A549 (cell line): ENCODE measurements at regions not wholly inside any gene's neighbourhood (a gene's known extent, or its start where the extent isn't known, plus 50 kb on each side); places are given as distances from the start of the nearest gene placed in this dataset.

Source experiments
- ATAC-seq, 2 experiments: fragments of 200-7000 bp in 1 of 2; fragments of >200 bp in 1 of 2; cut with Nextera tagmentation in 1 of 2; cut with Tn5 transposase in 1 of 2; 3 replicates each; pipeline versions ENCODE4 v1.8.0 to v1.9.1; 2018 to 2020; ENCODE audit warnings: mild to moderate bottlenecking in 1 of 2, moderate library complexity in 1 of 2
- CTCF ChIA-PET: fragments of 300-600 bp; sonication (Branson Sonifier 250); formaldehyde crosslinking; extraction: SDS; loops from one replicate; lab custom pipeline; 2021; ENCODE audit warnings: antibody characterized with exemption, inconsistent platforms; lab: Yijun Ruan, JAX
- POLR2A ChIA-PET: fragments of 350-600 bp; formaldehyde crosslinking; extraction: SDS; loops from one replicate; lab custom pipeline; 2021; ENCODE audit warnings: antibody characterized with exemption, inconsistent platforms; lab: Yijun Ruan, JAX
- DNase-seq, 2 experiments: peaks; one replicate each; pipeline versions ENCODE4 v3.0.0 to v3.0.0-alpha.2; 2011 to 2016; ENCODE audit warnings: low read depth in 1 of 2, low spot score in 1 of 2
- FAIRE-seq: peaks from 2 replicates; lab custom pipeline; 2011; peaks lifted over from hg19 to GRCh38; lab: Jason Lieb, UNC
- H3K27ac ChIP-seq, 2 experiments: fragments of >200 bp; sonication (Bioruptor Twin); formaldehyde crosslinking; 3 replicates each; pipeline ENCODE4 v1.5.1; 2016 to 2017
- H3K4me1 ChIP-seq: fragments of >200 bp; sonication (Bioruptor Twin); formaldehyde crosslinking; 3 replicates; pipeline ENCODE4 v1.6.1; 2016
- H3K4me2 ChIP-seq: fragments of >200 bp; sonication (Bioruptor Twin); formaldehyde crosslinking; 3 replicates; pipeline ENCODE4 v1.6.1; 2016
- H3K4me3 ChIP-seq: fragments of >200 bp; sonication (Bioruptor Twin); formaldehyde crosslinking; 3 replicates; pipeline ENCODE4 v1.5.1; 2016
- H3K9me3 ChIP-seq: fragments of >200 bp; sonication (Bioruptor Twin); formaldehyde crosslinking; 3 replicates; pipeline ENCODE4 v1.6.1; 2016
- BHLHE40 ChIP-seq: IDR thresholded peaks from 2 replicates; pipeline ENCODE4 v1.6.1; 2012; ENCODE audit warnings: low read depth, low read length, inconsistent platforms
- CEBPB ChIP-seq, 2 experiments: fragments of >200 bp in 1 of 2; sonication (Bioruptor Twin) in 1 of 2; formaldehyde crosslinking in 1 of 2; IDR thresholded peaks; 2 replicates each; pipeline ENCODE4 v1.6.1; 2012 to 2016
- FOSL2 ChIP-seq, 2 experiments: fragments of 450-650 bp in 1 of 2; fragments of >200 bp in 1 of 2; sonication (Bioruptor Twin) in 1 of 2; formaldehyde crosslinking; IDR thresholded peaks; 2 replicates each; pipeline versions ENCODE4 v1.5.0 to v1.6.1; 2016 to 2020; ENCODE audit warnings: mild to moderate bottlenecking in 1 of 2, moderate library complexity in 1 of 2
- FOXS1 ChIP-seq: fragments of 250-450 bp; sonication (Bioruptor Pico); IDR thresholded peaks from 2 replicates; pipeline ENCODE4 v1.5.0; 2020; ENCODE audit warnings: mild to moderate bottlenecking, moderate library complexity
- GATA3 ChIP-seq: IDR thresholded peaks from 2 replicates; pipeline ENCODE4 v1.6.1; 2012; ENCODE audit warnings: borderline replicate concordance
- HOXB13 ChIP-seq: fragments of 250-450 bp; sonication (Bioruptor Pico); IDR thresholded peaks from 2 replicates; pipeline ENCODE4 v1.5.0; 2020; ENCODE audit warnings: low read depth, mild to moderate bottlenecking, moderate library complexity
- JUNB ChIP-seq: fragments of >200 bp; sonication (Bioruptor Twin); formaldehyde crosslinking; IDR thresholded peaks from 2 replicates; pipeline ENCODE4 v1.6.1; 2016
- KDM1A ChIP-seq: fragments of 200-600 bp; sonication (generic); IDR thresholded peaks from 2 replicates; pipeline ENCODE4 v1.6.1; 2016; ENCODE audit warnings: low read depth, mild to moderate bottlenecking
- KDM5A ChIP-seq: fragments of 200-600 bp; sonication (generic); IDR thresholded peaks from 2 replicates; pipeline ENCODE4 v1.6.1; 2016; ENCODE audit warnings: antibody characterized with exemption, mild to moderate bottlenecking
- NPAS2 ChIP-seq: fragments of 250-450 bp; sonication (Bioruptor Pico); IDR thresholded peaks from 2 replicates; pipeline ENCODE4 v1.8.0; 2022; ENCODE audit warnings: mild to moderate bottlenecking, moderate library complexity, borderline replicate concordance
- PHF8 ChIP-seq: fragments of 200-600 bp; sonication (generic); IDR thresholded peaks from 2 replicates; pipeline ENCODE4 v1.6.1; 2016; ENCODE audit warnings: low read depth, mild to moderate bottlenecking, antibody characterized with exemption, moderate library complexity, borderline replicate concordance
- POLR2A ChIP-seq: IDR thresholded peaks from 2 replicates; pipeline ENCODE4 v1.6.1; 2012; ENCODE audit warnings: mild to moderate bottlenecking, low read length
- POLR2AphosphoS2 ChIP-seq: conservative IDR thresholded peaks from 2 replicates; pipeline ENCODE4 v1.6.1; 2012; ENCODE audit warnings: low read length, improper control_type of control experiment, inconsistent platforms
- RAD21 ChIP-seq, 2 experiments: fragments of >200 bp in 1 of 2; sonication (Bioruptor Twin) in 1 of 2; formaldehyde crosslinking in 1 of 2; IDR thresholded peaks in 1 of 2; conservative IDR thresholded peaks in 1 of 2; 2 replicates in 1 of 2; 3 replicates in 1 of 2; pipeline ENCODE4 v1.6.1; 2012 to 2018; ENCODE audit warnings: inconsistent platforms in 1 of 2
- RCOR1 ChIP-seq: fragments of 150-350 bp; IDR thresholded peaks from 2 replicates; pipeline ENCODE4 v1.6.1; 2014; ENCODE audit warnings: antibody characterized with exemption, low read length, low read depth
- REST ChIP-seq: fragments of 200-600 bp; sonication (generic); IDR thresholded peaks from 2 replicates; pipeline ENCODE4 v1.6.1; 2016; ENCODE audit warnings: antibody characterized with exemption, mild to moderate bottlenecking, moderate library complexity
- RFX5 ChIP-seq: fragments of 450-650 bp; IDR thresholded peaks from 2 replicates; pipeline ENCODE4 v1.7.1; 2014; ENCODE audit warnings: antibody characterized with exemption, mild to moderate bottlenecking, moderate library complexity
- TFCP2L1 ChIP-seq: fragments of 250-450 bp; sonication (Bioruptor Pico); IDR thresholded peaks from 2 replicates; pipeline ENCODE4 v1.5.0; 2021; ENCODE audit warnings: mild to moderate bottlenecking
- ZFP36 ChIP-seq: fragments of 450-650 bp; IDR thresholded peaks from 2 replicates; pipeline ENCODE4 v1.6.1; 2014; ENCODE audit warnings: borderline replicate concordance; ENCODE audit not compliant: partially characterized antibody
- ZNF302 ChIP-seq: fragments of 250-450 bp; sonication (Bioruptor Pico); IDR thresholded peaks from 2 replicates; pipeline ENCODE4 v1.9.0; 2021; ENCODE audit warnings: inconsistent platforms, mild to moderate bottlenecking, moderate library complexity
- WGBS: methylation state at CpG from one replicate; pipeline ENCODE4 v1.1.6; 2017; ENCODE audit errors: missing lambda C conversion rate; 5-methylcytosine and 5-hydroxymethylcytosine counted together
- TF ChIP-seq, protein P1 (sequence below): fragments of 150-350 bp; IDR thresholded peaks from 2 replicates; pipeline ENCODE4 v1.6.1; 2014; ENCODE audit warnings: low read depth, mild to moderate bottlenecking, low read length
- TF ChIP-seq, protein P2 (sequence below): IDR thresholded peaks from 2 replicates; pipeline ENCODE4 v1.6.1; 2012

- no peaks in the 10 kb centered on the region for H3K4me1 ChIP-seq
- CTCF ChIA-PET = interaction anchor here (1.0 kb wide), 1 partner anchor 34 kb away, joined by 3 read pairs; no protein-coding TSS in a partner anchor
- FAIRE-seq = no peak
- no peak for TF ChIP-seq TFCP2L1 (CRISPR knock-in tag)
- TF ChIP-seq, protein P1, sequence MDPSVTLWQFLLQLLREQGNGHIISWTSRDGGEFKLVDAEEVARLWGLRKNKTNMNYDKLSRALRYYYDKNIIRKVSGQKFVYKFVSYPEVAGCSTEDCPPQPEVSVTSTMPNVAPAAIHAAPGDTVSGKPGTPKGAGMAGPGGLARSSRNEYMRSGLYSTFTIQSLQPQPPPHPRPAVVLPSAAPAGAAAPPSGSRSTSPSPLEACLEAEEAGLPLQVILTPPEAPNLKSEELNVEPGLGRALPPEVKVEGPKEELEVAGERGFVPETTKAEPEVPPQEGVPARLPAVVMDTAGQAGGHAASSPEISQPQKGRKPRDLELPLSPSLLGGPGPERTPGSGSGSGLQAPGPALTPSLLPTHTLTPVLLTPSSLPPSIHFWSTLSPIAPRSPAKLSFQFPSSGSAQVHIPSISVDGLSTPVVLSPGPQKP = no peak
- no peak for TF ChIP-seq FOSL2 (IDR thresholded peaks at IDR 0.05)
- no peak for TF ChIP-seq FOSL2 (CRISPR knock-in tag; IDR thresholded peaks at IDR 0.05)
- no peak for TF ChIP-seq RCOR1
- TF ChIP-seq KDM5A = no peak
- no peak for TF ChIP-seq RFX5
- TF ChIP-seq, protein P2, sequence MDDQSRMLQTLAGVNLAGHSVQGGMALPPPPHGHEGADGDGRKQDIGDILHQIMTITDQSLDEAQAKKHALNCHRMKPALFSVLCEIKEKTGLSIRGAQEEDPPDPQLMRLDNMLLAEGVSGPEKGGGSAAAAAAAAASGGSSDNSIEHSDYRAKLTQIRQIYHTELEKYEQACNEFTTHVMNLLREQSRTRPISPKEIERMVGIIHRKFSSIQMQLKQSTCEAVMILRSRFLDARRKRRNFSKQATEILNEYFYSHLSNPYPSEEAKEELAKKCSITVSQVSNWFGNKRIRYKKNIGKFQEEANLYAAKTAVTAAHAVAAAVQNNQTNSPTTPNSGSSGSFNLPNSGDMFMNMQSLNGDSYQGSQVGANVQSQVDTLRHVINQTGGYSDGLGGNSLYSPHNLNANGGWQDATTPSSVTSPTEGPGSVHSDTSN = no peak
- no peak for TF ChIP-seq FOXS1
- no peak for TF ChIP-seq CEBPB (IDR thresholded peaks at IDR 0.05)
- no peak for TF ChIP-seq JUNB
- no peak for TF ChIP-seq HOXB13 (CRISPR knock-in tag)
- TF ChIP-seq BHLHE40 = no peak
- no peak overlapping the region for H3K27ac ChIP-seq
- 37% methylated on average over 10 of the region's 10 CpGs for WGBS
- no peaks in the 10 kb centered on the region for H3K9me3 ChIP-seq
- H3K4me2 ChIP-seq = no peak overlapping the region
- H3K4me3 ChIP-seq = no peak overlapping the region
- POLR2A ChIA-PET = no interaction called here
- DNase-seq = no peak
- ATAC-seq = no peak
Measured at GRCh38 chr1:5480906-5481305, 511.3 kb downstream of the NPHP4 start.

DNA sequence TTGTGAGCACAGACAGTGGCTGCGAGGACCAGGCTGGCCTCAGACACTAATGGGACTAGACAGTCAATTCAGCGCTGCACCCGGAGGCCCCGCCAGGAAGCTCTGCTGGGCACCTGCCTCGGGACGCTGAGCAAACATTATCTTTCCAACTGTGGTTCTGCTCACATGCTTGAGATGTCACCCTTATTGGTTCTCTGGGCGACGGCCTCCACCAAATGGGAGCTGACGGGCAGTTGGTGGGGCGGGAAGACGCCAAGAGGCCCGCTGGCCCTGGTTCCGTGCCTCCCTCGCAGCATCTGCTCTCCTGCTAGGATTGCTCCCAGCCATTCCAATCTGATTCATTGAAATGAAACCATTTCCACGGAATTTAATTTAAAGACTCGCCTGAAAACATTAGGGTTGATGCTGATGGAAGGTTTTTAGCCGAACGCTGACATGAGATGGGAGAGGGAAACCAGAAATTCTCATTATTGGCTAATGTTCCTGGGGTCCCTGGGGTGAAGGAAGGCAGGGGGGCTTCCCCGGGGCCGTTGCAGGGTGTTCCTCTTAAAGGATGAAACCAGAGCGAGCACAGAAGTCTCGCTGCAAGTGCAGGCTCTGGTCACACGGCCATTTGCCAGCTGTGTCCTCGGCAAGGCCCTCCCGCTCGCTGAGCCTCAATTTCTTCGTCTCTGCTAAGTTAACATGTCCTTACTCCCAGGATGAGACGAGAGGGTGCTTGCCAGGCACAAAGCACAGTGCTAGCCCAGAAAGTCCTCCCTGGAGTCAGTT is 512.2 kb downstream of the NPHP4 start:
- FAIRE-seq = no peak
- no peak for DNase-seq
- WGBS = 31% methylated on average over 23 of the region's 28 CpGs
- no peaks in the 10 kb centered on the region for H3K4me1 ChIP-seq
- CTCF ChIA-PET = interaction anchor here (1.0 kb wide), 1 partner anchor 34 kb away, joined by 3 read pairs; no protein-coding TSS in a partner anchor
- TF ChIP-seq ZNF302 = no peak
- no peak overlapping the region for H3K4me2 ChIP-seq
- no peak for ATAC-seq
- no peak overlapping the region for H3K4me3 ChIP-seq
- H3K9me3 ChIP-seq = no peaks in the 10 kb centered on the region
- POLR2A ChIA-PET = no interaction called here
- H3K27ac ChIP-seq = no peak overlapping the region

GRCh38 chr1:5478961-5479360 is 513.3 kb downstream of the NPHP4 start:
- Histone ChIP-seq H3K4me2 (no peak overlapping the region), H3K4me3 (no peak overlapping the region), H3K4me1 (no peaks in the 10 kb centered on the region), H3K27ac (no peak overlapping the region), H3K9me3 (no peaks in the 10 kb centered on the region)
- DNase-seq (no peak), FAIRE-seq (no peak), ATAC-seq (no peak)
- ChIA-PET CTCF (no interaction called here), POLR2A (no interaction called here)
- 21% methylated on average over 8 of the region's 9 CpGs for WGBS
- TF ChIP-seq JUNB (no peak), BHLHE40 (no peak), POLR2AphosphoS2 (no peak), PHF8 (no peak), REST (no peak), RAD21 (conservative IDR thresholded peaks at IDR 0.05 in 1 of 2, IDR thresholded peaks at IDR 0.05 in 1 of 2) (no peak), ZFP36 (no peak), POLR2A (no peak), KDM1A (no peak), GATA3 (no peak), NPAS2 (CRISPR knock-in tag) (no peak)
